Left hindlimb (tissue), 1 donor: ENCODE measurements at regions not wholly inside any gene's neighbourhood (a gene's known extent, or its start where the extent isn't known, plus 50 kb on each side); places are given as distances from the start of the nearest gene placed in this dataset.
"Not testable (repeated sequence)": the region's sequence is repeated elsewhere in the genome, so short reads cannot be mapped to it uniquely, and the experiment has no call there.

Source experiments
- DNase-seq: peaks from one replicate; pipeline ENCODE4 v3.0.0-alpha.2; 2018

GRCh38 chr7:68334636-68335272 is 1263.5 kb upstream of the AUTS2 start:
- DNase-seq, result no peak

- no peak for DNase-seq
Observed at GRCh38 chr7:68336594-68336993, 1261.7 kb upstream of the AUTS2 start.

GRCh38 chr7:68348401-68348800 is 1249.9 kb upstream of the AUTS2 start:
- no peak for DNase-seq

GRCh38 chr7:68362745-68363518 is 1235.3 kb upstream of the AUTS2 start:
- DNase-seq, result no peak

- no peak for DNase-seq
Observed at GRCh38 chr7:68364886-68365625, 1233.2 kb upstream of the AUTS2 start.

- no peak for DNase-seq
Observed at GRCh38 chr7:68371985-68372384, 1226.3 kb upstream of the AUTS2 start.

- no peak for DNase-seq
Observed at GRCh38 chr7:68376131-68376661, 1222.1 kb upstream of the AUTS2 start.

- no peak for DNase-seq
Observed at GRCh38 chr7:68381731-68382130, 1216.5 kb upstream of the AUTS2 start.

GRCh38 chr7:68384581-68384980 is 1213.7 kb upstream of the AUTS2 start:
- no peak for DNase-seq

GRCh38 chr7:68393051-68393450 is 1205.2 kb upstream of the AUTS2 start:
- DNase-seq, result no peak

GRCh38 chr7:68394131-68394530 is 1204.1 kb upstream of the AUTS2 start:
- DNase-seq, result no peak

GRCh38 chr7:68399991-68400590 is 1198.2 kb upstream of the AUTS2 start:
- DNase-seq, result no peak

- no peak for DNase-seq
Observed at GRCh38 chr7:68400783-68401182, 1197.5 kb upstream of the AUTS2 start.

- DNase-seq, result no peak
Observed at GRCh38 chr7:68401313-68401712, 1197.0 kb upstream of the AUTS2 start.

- no peak for DNase-seq
Observed at GRCh38 chr7:68406480-68406879, 1191.8 kb upstream of the AUTS2 start.

- DNase-seq, result no peak
Observed at GRCh38 chr7:68407460-68407859, 1190.8 kb upstream of the AUTS2 start.

GRCh38 chr7:68408873-68409272 is 1189.4 kb upstream of the AUTS2 start:
- no peak for DNase-seq

GRCh38 chr7:68409851-68410250 is 1188.4 kb upstream of the AUTS2 start:
- no peak for DNase-seq

- not testable (repeated sequence) for DNase-seq
Observed at GRCh38 chr7:68410693-68411092, 1187.6 kb upstream of the AUTS2 start.

GRCh38 chr7:68411742-68412141 is 1186.5 kb upstream of the AUTS2 start:
- no peak for DNase-seq

GRCh38 chr7:68414631-68415425 is 1183.4 kb upstream of the AUTS2 start:
- no peak for DNase-seq

GRCh38 chr7:68417002-68417401 is 1181.3 kb upstream of the AUTS2 start:
- DNase-seq, result no peak
